MM.1S (cell line): ENCODE measurements at regions not wholly inside any gene's neighbourhood (a gene's known extent, or its start where the extent isn't known, plus 50 kb on each side); places are given as distances from the start of the nearest gene placed in this dataset.
"Not testable (repeated sequence)": the region's sequence is repeated elsewhere in the genome, so short reads cannot be mapped to it uniquely, and the experiment has no call there.

Experiments used
- CTCF ChIP-seq: fragments of 300-600 bp; sonication (generic); IDR thresholded peaks from 2 replicates; pipeline ENCODE4 v1.5.1; 2016; ENCODE audit warnings: antibody characterized with exemption, low read length, mixed read lengths
- EZH2 ChIP-seq: fragments of 300-600 bp; sonication (generic); optimal IDR thresholded peaks from 2 replicates; pipeline ENCODE3; 2017; ENCODE audit warnings: low read depth, mild to moderate bottlenecking, antibody characterized with exemption, low read length, mixed read lengths
- EZH2phosphoT487 ChIP-seq: fragments of 300-600 bp; sonication (generic); IDR thresholded peaks from 2 replicates; pipeline ENCODE4 v1.6.1; 2018; ENCODE audit warnings: antibody characterized with exemption, low read length

GRCh38 chr14:62521309-62521708 lies 523.9 kb downstream of the KCNH5 start:
- TF ChIP-seq CTCF, EZH2, EZH2phosphoT487: not testable (repeated sequence)
